SK-N-SH treated with all-trans-retinoic acid at 6 μM for 48 hours (cell line): ENCODE measurements at regions not wholly inside any gene's neighbourhood (a gene's known extent, or its start where the extent isn't known, plus 50 kb on each side); places are given as distances from the start of the nearest gene placed in this dataset.

Source experiments
- ARNTL ChIP-seq: fragments of 450-650 bp; formaldehyde crosslinking; IDR thresholded peaks from 2 replicates; pipeline ENCODE4 v1.5.0; 2020; ENCODE audit warnings: low read depth, mild to moderate bottlenecking, moderate library complexity, borderline replicate concordance
- CREB5 ChIP-seq: fragments of 250-450 bp; sonication (Bioruptor Pico); IDR thresholded peaks from 2 replicates; pipeline ENCODE4 v1.5.1; 2020; ENCODE audit warnings: low read depth, mild to moderate bottlenecking, moderate library complexity
- CSRNP3 ChIP-seq: fragments of 250-450 bp; sonication (Bioruptor Pico); IDR thresholded peaks from 2 replicates; pipeline ENCODE4 v1.5.1; 2021; ENCODE audit warnings: mild to moderate bottlenecking, moderate library complexity
- GLIS3 ChIP-seq: fragments of 250-450 bp; sonication (Bioruptor Pico); IDR thresholded peaks from 2 replicates; pipeline ENCODE4 v1.5.0; 2020; ENCODE audit warnings: mild to moderate bottlenecking, moderate library complexity
- OSR1 ChIP-seq: fragments of 250-450 bp; sonication (Bioruptor Pico); IDR thresholded peaks from 2 replicates; pipeline ENCODE4 v1.8.0; 2022; ENCODE audit warnings: moderate library complexity, mild to moderate bottlenecking, inconsistent platforms
- PATZ1 ChIP-seq: fragments of 250-450 bp; sonication (Bioruptor Pico); IDR thresholded peaks from 2 replicates; pipeline ENCODE4 v1.8.0; 2020; ENCODE audit warnings: mild to moderate bottlenecking, moderate library complexity, borderline replicate concordance
- PPARA ChIP-seq: fragments of 250-450 bp; sonication (Bioruptor Pico); IDR thresholded peaks from 2 replicates; pipeline ENCODE4 v1.5.0; 2020; ENCODE audit warnings: mild to moderate bottlenecking, borderline replicate concordance
- TSHZ2 ChIP-seq: fragments of 250-450 bp; sonication (Bioruptor Pico); IDR thresholded peaks from 2 replicates; pipeline ENCODE4 v1.5.0; 2020; ENCODE audit warnings: mild to moderate bottlenecking, moderate library complexity
- ZC3H10 ChIP-seq: fragments of 250-450 bp; sonication (Bioruptor Pico); IDR thresholded peaks from 2 replicates; pipeline ENCODE4 v1.5.1; 2021; ENCODE audit warnings: mild to moderate bottlenecking, moderate library complexity
- ZFP3 ChIP-seq: fragments of 250-450 bp; sonication (Bioruptor Pico); IDR thresholded peaks from 2 replicates; pipeline ENCODE4 v1.5.0; 2020; ENCODE audit warnings: mild to moderate bottlenecking, moderate library complexity
- ZFP30 ChIP-seq: fragments of 450-650 bp; formaldehyde crosslinking; IDR thresholded peaks from 2 replicates; pipeline ENCODE4 v1.5.0; 2022; ENCODE audit warnings: mild to moderate bottlenecking, moderate library complexity
- ZNF565 ChIP-seq: fragments of 450-650 bp; formaldehyde crosslinking; conservative IDR thresholded peaks from 2 replicates; pipeline ENCODE4 v1.5.0; 2020; ENCODE audit warnings: low read depth, mild to moderate bottlenecking, moderate library complexity
- ZNF70 ChIP-seq: fragments of 450-650 bp; formaldehyde crosslinking; IDR thresholded peaks from 2 replicates; pipeline ENCODE4 v1.5.0; 2020; ENCODE audit warnings: mild to moderate bottlenecking, moderate library complexity
- ZNF8 ChIP-seq: fragments of 450-650 bp; formaldehyde crosslinking; IDR thresholded peaks from 2 replicates; pipeline ENCODE4 v1.5.0; 2020; ENCODE audit warnings: mild to moderate bottlenecking, moderate library complexity

GRCh38 chr6:40299681-40300080 is 287.5 kb downstream of the LRFN2 start:
- TF ChIP-seq PATZ1 (CRISPR knock-in tag) (no peak), TSHZ2 (CRISPR knock-in tag) (no peak), ZFP30 (CRISPR knock-in tag) (no peak), CSRNP3 (CRISPR knock-in tag) (no peak), PPARA (CRISPR knock-in tag) (no peak), OSR1 (CRISPR knock-in tag) (no peak), ARNTL (CRISPR knock-in tag) (no peak), ZNF70 (CRISPR knock-in tag) (no peak), ZC3H10 (CRISPR knock-in tag) (no peak), ZFP3 (CRISPR knock-in tag) (no peak), GLIS3 (CRISPR knock-in tag) (no peak), ZNF565 (CRISPR knock-in tag) (no peak), CREB5 (CRISPR knock-in tag) (no peak), ZNF8 (no peak)
